Dendritic cell treated with granulocyte-macrophage colony-stimulating factor and Interleukin-4, amounts not matched to agents 40 ng/mL and 50 ng/mL, for 4 days (primary cell): ENCODE measurements at regions not wholly inside any gene's neighbourhood (a gene's known extent, or its start where the extent isn't known, plus 50 kb on each side); places are given as distances from the start of the nearest gene placed in this dataset.
"Not testable (repeated sequence)": the region's sequence is repeated elsewhere in the genome, so short reads cannot be mapped to it uniquely, and the experiment has no call there.

Experiments used
- H3K27ac Mint-ChIP-seq: one replicate; pipeline ENCODE4 v1.8.0; 2022; ENCODE audit warnings: mild to moderate bottlenecking, mixed read lengths
- H3K27me3 Mint-ChIP-seq: one replicate; pipeline ENCODE4 v1.8.0; 2022; ENCODE audit warnings: mild to moderate bottlenecking, mixed read lengths
- H3K36me3 Mint-ChIP-seq: one replicate; pipeline ENCODE4 v1.8.0; 2022; ENCODE audit warnings: low read depth, mixed read lengths
- H3K4me1 Mint-ChIP-seq: one replicate; pipeline ENCODE4 v1.8.0; 2022; ENCODE audit warnings: low read depth, mixed read lengths
- H3K4me3 Mint-ChIP-seq: one replicate; pipeline ENCODE4 v1.8.0; 2022; ENCODE audit warnings: mild to moderate bottlenecking, moderate library complexity, mixed read lengths
- H3K9me3 Mint-ChIP-seq: one replicate; pipeline ENCODE4 v1.8.0; 2022; ENCODE audit warnings: mixed read lengths
- intact Hi-C: fragments of 100-400 bp; cut with micrococcal nuclease; formaldehyde crosslinking; loops from one replicate; pipeline ENCODE4 v1.15.0; 2022

GRCh38 chr2:208685929-208686328 is 279.3 kb downstream of the PTH2R start:
- H3K4me1 Mint-ChIP-seq, H3K27me3 Mint-ChIP-seq, H3K4me3 Mint-ChIP-seq, H3K36me3 Mint-ChIP-seq, intact Hi-C loops, H3K27ac Mint-ChIP-seq: not testable (repeated sequence)
- H3K9me3 Mint-ChIP-seq: peaks cover 30% of the 10 kb centered on the region

GRCh38 chr2:208686665-208687064 is 280.1 kb downstream of the PTH2R start:
- intact Hi-C loops: no loop called here
- Mint-ChIP-seq H3K27me3 (no peaks in the 10 kb centered on the region), H3K4me1 (no peaks in the 10 kb centered on the region), H3K9me3 (peaks cover 35% of the 10 kb centered on the region), H3K36me3 (no peaks in the 10 kb centered on the region), H3K4me3 (no peak overlapping the region), H3K27ac (no peak overlapping the region)

GRCh38 chr2:208687720-208688119 is 281.1 kb downstream of the PTH2R start:
- H3K4me3 Mint-ChIP-seq, H3K4me1 Mint-ChIP-seq, H3K27ac Mint-ChIP-seq, intact Hi-C loops, H3K36me3 Mint-ChIP-seq, H3K27me3 Mint-ChIP-seq: not testable (repeated sequence)
- peaks cover 38% of the 10 kb centered on the region for H3K9me3 Mint-ChIP-seq

GRCh38 chr2:208698114-208698513 is 291.5 kb downstream of the PTH2R start:
- Mint-ChIP-seq H3K4me3 (no peak overlapping the region), H3K27me3 (peaks cover 3% of the 10 kb centered on the region), H3K9me3 (no peaks in the 10 kb centered on the region), H3K27ac (no peak overlapping the region), H3K36me3 (no peaks in the 10 kb centered on the region), H3K4me1 (no peaks in the 10 kb centered on the region)
- intact Hi-C loops: no loop called here

- H3K27me3 Mint-ChIP-seq: no peaks in the 10 kb centered on the region
- no peak overlapping the region for H3K27ac Mint-ChIP-seq
- intact Hi-C loops: no loop called here
- no peak overlapping the region for H3K4me3 Mint-ChIP-seq
- no peaks in the 10 kb centered on the region for H3K36me3 Mint-ChIP-seq
- H3K4me1 Mint-ChIP-seq: no peaks in the 10 kb centered on the region
- H3K9me3 Mint-ChIP-seq: peaks cover 9% of the 10 kb centered on the region
Measured at GRCh38 chr2:208708486-208708885, 301.9 kb downstream of the PTH2R start.

- Mint-ChIP-seq H3K36me3 (no peaks in the 10 kb centered on the region), H3K9me3 (peaks cover under 1% of the 10 kb centered on the region), H3K27ac (no peak overlapping the region), H3K27me3 (no peaks in the 10 kb centered on the region), H3K4me1 (peaks cover 12% of the 10 kb centered on the region), H3K4me3 (no peak overlapping the region)
- intact Hi-C loops: loop anchor here (5.0 to 10.0 kb wide), 2 partner anchors 59 to 247 kb away; no protein-coding TSS in a partner anchor
Measured at GRCh38 chr2:208711598-208711997, 305.0 kb downstream of the PTH2R start.

GRCh38 chr2:208713066-208713745 is 306.6 kb downstream of the PTH2R start:
- Mint-ChIP-seq H3K27me3 (no peaks in the 10 kb centered on the region), H3K4me3 (no peak overlapping the region), H3K27ac (peak overlapping the region; percentile 69), H3K9me3 (no peaks in the 10 kb centered on the region), H3K4me1 (peaks cover 17% of the 10 kb centered on the region), H3K36me3 (no peaks in the 10 kb centered on the region)
- intact Hi-C loops: loop anchor here (5.0 to 10.0 kb wide), 2 partner anchors 61 to 248 kb away; no protein-coding TSS in a partner anchor

GRCh38 chr2:208718828-208719227 is 312.2 kb downstream of the PTH2R start:
- Mint-ChIP-seq H3K4me1 (peaks cover 17% of the 10 kb centered on the region), H3K9me3 (no peaks in the 10 kb centered on the region), H3K36me3 (no peaks in the 10 kb centered on the region), H3K27me3 (no peaks in the 10 kb centered on the region), H3K4me3 (no peak overlapping the region), H3K27ac (no peak overlapping the region)
- intact Hi-C loops: loop anchor here (10.0 kb wide), 1 partner anchor 254 kb away; no protein-coding TSS in a partner anchor

- Mint-ChIP-seq H3K27me3 (peaks cover 1% of the 10 kb centered on the region), H3K4me3 (no peak overlapping the region), H3K36me3 (no peaks in the 10 kb centered on the region), H3K9me3 (no peaks in the 10 kb centered on the region), H3K4me1 (peaks cover 9% of the 10 kb centered on the region), H3K27ac (no peak overlapping the region)
- intact Hi-C loops: no loop called here
Measured at GRCh38 chr2:208722731-208723130, 316.1 kb downstream of the PTH2R start.

GRCh38 chr2:208725280-208725679 is 318.7 kb downstream of the PTH2R start:
- intact Hi-C loops: no loop called here
- H3K4me3 Mint-ChIP-seq: no peak overlapping the region
- peaks cover 9% of the 10 kb centered on the region for H3K4me1 Mint-ChIP-seq
- H3K27ac Mint-ChIP-seq: no peak overlapping the region
- no peaks in the 10 kb centered on the region for H3K9me3 Mint-ChIP-seq
- H3K27me3 Mint-ChIP-seq: peaks cover 1% of the 10 kb centered on the region
- H3K36me3 Mint-ChIP-seq: no peaks in the 10 kb centered on the region

GRCh38 chr2:208726242-208726641 is 319.6 kb downstream of the PTH2R start:
- no peak overlapping the region for H3K27ac Mint-ChIP-seq
- peaks cover 5% of the 10 kb centered on the region for H3K9me3 Mint-ChIP-seq
- H3K27me3 Mint-ChIP-seq: peaks cover 1% of the 10 kb centered on the region
- H3K4me3 Mint-ChIP-seq: no peak overlapping the region
- peaks cover 9% of the 10 kb centered on the region for H3K4me1 Mint-ChIP-seq
- no peaks in the 10 kb centered on the region for H3K36me3 Mint-ChIP-seq
- intact Hi-C loops: no loop called here

GRCh38 chr2:208751663-208752415 is 345.2 kb downstream of the PTH2R start:
- intact Hi-C loops, H3K27ac Mint-ChIP-seq, H3K36me3 Mint-ChIP-seq, H3K4me1 Mint-ChIP-seq, H3K27me3 Mint-ChIP-seq, H3K4me3 Mint-ChIP-seq: not testable (repeated sequence)
- H3K9me3 Mint-ChIP-seq: peaks cover 42% of the 10 kb centered on the region

GRCh38 chr2:208757364-208757763 is 350.8 kb downstream of the PTH2R start:
- no peaks in the 10 kb centered on the region for H3K36me3 Mint-ChIP-seq
- H3K4me1 Mint-ChIP-seq: no peaks in the 10 kb centered on the region
- intact Hi-C loops: no loop called here
- H3K27me3 Mint-ChIP-seq: no peaks in the 10 kb centered on the region
- H3K4me3 Mint-ChIP-seq: no peak overlapping the region
- peaks cover 40% of the 10 kb centered on the region for H3K9me3 Mint-ChIP-seq
- H3K27ac Mint-ChIP-seq: no peak overlapping the region

GRCh38 chr2:208773074-208773473 is 366.5 kb downstream of the PTH2R start:
- H3K9me3 Mint-ChIP-seq, H3K4me3 Mint-ChIP-seq, H3K36me3 Mint-ChIP-seq, H3K27ac Mint-ChIP-seq, intact Hi-C loops, H3K4me1 Mint-ChIP-seq, H3K27me3 Mint-ChIP-seq: not testable (repeated sequence)
